SK-N-SH (cell line): ENCODE measurements at regions not wholly inside any gene's neighbourhood (a gene's known extent, or its start where the extent isn't known, plus 50 kb on each side); places are given as distances from the start of the nearest gene placed in this dataset.

ENCODE experiments used
- CTCF ChIA-PET: fragments of 300-600, 350-600 bp; formaldehyde crosslinking; extraction: SDS; loops from one replicate; lab custom pipeline; 2021; lab: Yijun Ruan, JAX
- POLR2A ChIA-PET: fragments of 350-600 bp; sonication (Branson Sonifier 250); formaldehyde crosslinking; extraction: SDS; loops from one replicate; lab custom pipeline; 2020; ENCODE audit warnings: antibody characterized with exemption, inconsistent platforms; lab: Yijun Ruan, JAX
- DNase-seq: peaks from one replicate; pipeline ENCODE4 v3.0.0; 2012
- H2AFZ ChIP-seq: fragments of 200-600 bp; sonication (generic); 2 replicates; pipeline ENCODE4 v1.8.1; 2016; ENCODE audit warnings: antibody characterized with exemption, mild to moderate bottlenecking, low read depth
- H3F3A ChIP-seq: fragments of 200-600 bp; sonication (generic); replicated peaks from 2 replicates; pipeline ENCODE3; 2016; ENCODE audit warnings: antibody characterized with exemption, mild to moderate bottlenecking; ENCODE audit not compliant: insufficient read depth
- H3K27ac ChIP-seq, 2 experiments: fragments of 200-500 bp in 1 of 2; fragments of 200-600 bp in 1 of 2; sonication (Bioruptor generic) in 1 of 2; sonication (generic), shearing (Covaris generic) in 1 of 2; 2 replicates each; pipeline versions ENCODE4 v1.5.1 to v1.6.1; 2014 to 2016; ENCODE audit warnings: low read depth in 2 of 2, inconsistent platforms in 1 of 2, low read length in 1 of 2, mild to moderate bottlenecking in 1 of 2, mixed read lengths in 1 of 2
- H3K27me3 ChIP-seq: fragments of 200-600 bp; sonication (generic), shearing (Covaris generic); 2 replicates; pipeline ENCODE4 v1.6.1; 2016; ENCODE audit warnings: mixed run types; ENCODE audit not compliant: insufficient read depth
- H3K36me3 ChIP-seq, 2 experiments: fragments of 200-500 bp in 1 of 2; fragments of 200-600 bp in 1 of 2; sonication (Bioruptor generic) in 1 of 2; sonication (generic) in 1 of 2; replicated peaks in 1 of 2; 2 replicates each; pipeline versions ENCODE3 to v1.5.1; 2014 to 2016; ENCODE audit warnings: low read length in 1 of 2, mild to moderate bottlenecking in 1 of 2; ENCODE audit not compliant: insufficient read depth in 2 of 2, control insufficient read depth in 1 of 2
- H3K4me1 ChIP-seq, 2 experiments: fragments of 200-500 bp in 1 of 2; fragments of 200-600 bp in 1 of 2; sonication (Bioruptor generic) in 1 of 2; sonication (generic), shearing (Covaris generic) in 1 of 2; 2 replicates each; pipeline versions ENCODE4 v1.5.1 to v1.6.1; 2014 to 2016; ENCODE audit warnings: low read depth in 1 of 2, low read length in 1 of 2, mixed run types in 1 of 2; ENCODE audit not compliant: insufficient read depth in 2 of 2, control insufficient read depth in 1 of 2
- H3K4me2 ChIP-seq: fragments of 200-600 bp; sonication (generic), shearing (Covaris generic); 2 replicates; pipeline ENCODE4 v1.6.1; 2017; ENCODE audit warnings: mixed run types
- H3K4me3 ChIP-seq, 2 experiments: fragments of 200-500 bp in 1 of 2; fragments of 200-600 bp in 1 of 2; sonication (Bioruptor generic) in 1 of 2; sonication (generic), shearing (Covaris generic) in 1 of 2; 2 replicates each; pipeline versions ENCODE4 v1.5.1 to v1.8.1; 2014 to 2016; ENCODE audit warnings: low read depth in 2 of 2, inconsistent platforms in 1 of 2, low read length in 1 of 2, mild to moderate bottlenecking in 1 of 2, mixed read lengths in 1 of 2, moderate library complexity in 1 of 2
- H3K79me2 ChIP-seq: fragments of 200-600 bp; sonication (generic); 2 replicates; pipeline ENCODE4 v1.8.1; 2017; ENCODE audit warnings: mild to moderate bottlenecking; ENCODE audit not compliant: insufficient read depth
- H3K9ac ChIP-seq: fragments of 200-600 bp; sonication (generic); 2 replicates; pipeline ENCODE4 v1.6.1; 2017; ENCODE audit warnings: mixed run types
- H3K9me2 ChIP-seq: fragments of 200-600 bp; sonication (generic); 2 replicates; pipeline ENCODE4 v1.6.1; 2017; ENCODE audit warnings: mixed run types
- H3K9me3 ChIP-seq: fragments of 200-600 bp; sonication (generic); 2 replicates; pipeline ENCODE4 v1.6.1; 2017; ENCODE audit warnings: mixed run types, mild to moderate bottlenecking, moderate library complexity
- H4K20me1 ChIP-seq: fragments of 200-600 bp; sonication (generic); 2 replicates; pipeline ENCODE4 v1.6.1; 2017; ENCODE audit warnings: mild to moderate bottlenecking, mixed run types; ENCODE audit not compliant: insufficient read depth
- ELF1 ChIP-seq: IDR thresholded peaks from 2 replicates; pipeline ENCODE4 v1.4.0; 2012
- EZH2phosphoT487 ChIP-seq: fragments of 200-600 bp; sonication (generic); IDR thresholded peaks from 2 replicates; pipeline ENCODE4 v1.6.1; 2017; ENCODE audit warnings: low read depth, mixed run types, mild to moderate bottlenecking, antibody characterized with exemption, moderate library complexity, borderline replicate concordance
- FOSL2 ChIP-seq: IDR thresholded peaks from 2 replicates; pipeline ENCODE4 v1.4.0; 2012; ENCODE audit warnings: low read depth, mild to moderate bottlenecking, moderate library complexity, borderline replicate concordance
- GABPA ChIP-seq: IDR thresholded peaks from 2 replicates; pipeline ENCODE4 v1.4.0; 2012; ENCODE audit warnings: low read depth, mild to moderate bottlenecking
- MEF2A ChIP-seq: IDR thresholded peaks from 2 replicates; pipeline ENCODE4 v1.4.0; 2012; ENCODE audit warnings: low read depth, borderline replicate concordance
- RAD21 ChIP-seq: IDR thresholded peaks from 2 replicates; pipeline ENCODE4 v1.6.1; 2012; ENCODE audit warnings: mild to moderate bottlenecking, low read length
- RCOR1 ChIP-seq: fragments of 150-350 bp; IDR thresholded peaks from 2 replicates; pipeline ENCODE4 v1.6.1; 2017; ENCODE audit warnings: antibody characterized with exemption, low read length
- RFX5 ChIP-seq: IDR thresholded peaks from 2 replicates; pipeline ENCODE4 v1.6.1; 2012; ENCODE audit warnings: mild to moderate bottlenecking, improper control_type of control experiment, low read length
- SIN3A ChIP-seq: IDR thresholded peaks from 2 replicates; pipeline ENCODE4 v1.6.1; 2012; ENCODE audit warnings: low read depth, mild to moderate bottlenecking, low read length, moderate library complexity, borderline replicate concordance
- SMC3 ChIP-seq: IDR thresholded peaks from 2 replicates; pipeline ENCODE4 v1.6.1; 2012; ENCODE audit warnings: low read depth, low read length, improper control_type of control experiment
- TCF12 ChIP-seq: IDR thresholded peaks from 2 replicates; pipeline ENCODE4 v1.4.0; 2012
- WGBS: methylation state at CpG from one replicate; pipeline ENCODE4 v1.1.6; 2017; ENCODE audit warnings: low lambda C conversion rate; 5-methylcytosine and 5-hydroxymethylcytosine counted together
- TF ChIP-seq, protein P1 (sequence below): IDR thresholded peaks from 2 replicates; pipeline ENCODE4 v1.6.1; 2012; ENCODE audit warnings: mild to moderate bottlenecking, low read depth, low read length, moderate library complexity
- TF ChIP-seq, protein P2 (sequence below): fragments of 150-350 bp; IDR thresholded peaks from 2 replicates; pipeline ENCODE4 v1.6.1; 2017; ENCODE audit warnings: antibody characterized with exemption, low read length, low read depth, borderline replicate concordance
- TF ChIP-seq, protein P3 (sequence below): IDR thresholded peaks from 2 replicates; pipeline ENCODE4 v1.4.0; 2012; ENCODE audit warnings: low read depth, borderline replicate concordance
- TF ChIP-seq, protein P4 (sequence below): IDR thresholded peaks from 2 replicates; pipeline ENCODE4 v1.4.0; 2012; ENCODE audit warnings: low read depth
- TF ChIP-seq, protein P5 (sequence below): fragments of 200-600 bp; sonication (generic); IDR thresholded peaks from 2 replicates; pipeline ENCODE4 v1.6.1; 2017; ENCODE audit warnings: antibody characterized with exemption, mild to moderate bottlenecking, moderate library complexity
- TF ChIP-seq, protein P6 (sequence below): IDR thresholded peaks from 2 replicates; pipeline ENCODE4 v1.4.0; 2012; ENCODE audit warnings: low read depth, borderline replicate concordance

DNA sequence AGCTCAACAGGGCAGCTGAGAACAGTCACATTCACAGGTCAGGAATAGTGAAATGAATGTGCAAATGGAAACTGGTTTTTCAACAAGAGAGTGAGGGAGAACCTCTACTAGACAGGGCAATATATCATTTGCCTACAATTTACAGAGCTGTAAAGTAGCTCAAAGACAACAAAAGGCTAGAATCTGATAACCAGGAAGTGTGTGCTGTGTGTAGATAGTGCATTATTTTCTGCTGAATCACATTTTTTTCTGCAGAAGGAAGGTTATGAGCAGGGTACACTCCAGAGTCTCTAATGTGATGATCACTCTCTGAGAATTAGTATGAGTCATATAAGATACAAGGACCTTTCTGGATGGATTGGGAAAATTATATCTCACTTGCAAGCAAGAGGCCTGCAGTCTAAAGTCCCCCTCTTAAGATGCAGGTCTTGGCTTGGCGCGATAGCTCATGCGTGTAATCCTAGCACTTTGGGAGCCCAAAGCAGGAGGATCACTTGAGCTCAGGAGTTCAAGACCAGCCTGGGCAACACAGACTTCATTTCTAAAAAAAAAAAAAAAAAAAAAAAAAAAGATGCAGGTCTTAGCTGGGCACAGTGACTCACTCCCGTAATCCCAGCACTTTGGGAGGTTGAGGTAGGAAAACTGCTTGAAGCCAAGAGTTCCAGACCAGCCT, 59.9 kb upstream of the COBL start:
- CTCF ChIA-PET: interaction anchor here (1.4 to 3.2 kb wide), 4 partner anchors 9 to 215 kb away, joined by 6 to 15 read pairs (median 9); no protein-coding TSS in a partner anchor

More for the DNA sequence above, 59.9 kb upstream of the COBL start:
- H3K27ac ChIP-seq: no peak overlapping the region
- H3F3A ChIP-seq: no peaks in the 10 kb centered on the region
- H3K27me3 ChIP-seq: no peaks in the 10 kb centered on the region
- POLR2A ChIA-PET: no interaction called here
- no peaks in the 10 kb centered on the region for H3K9me3 ChIP-seq
- H3K4me1 ChIP-seq: no peaks in the 10 kb centered on the region
- H3K36me3 ChIP-seq: no peaks in the 10 kb centered on the region
- no peaks in the 10 kb centered on the region for H3K9me2 ChIP-seq
- H3K4me2 ChIP-seq: no peak overlapping the region
- no peaks in the 10 kb centered on the region for H4K20me1 ChIP-seq
- no peak overlapping the region for H3K4me3 ChIP-seq
- DNase-seq: no peak
- no peak overlapping the region for H3K9ac ChIP-seq
- H3K79me2 ChIP-seq: no peaks in the 10 kb centered on the region
- WGBS: 71% methylated on average over 4 of the region's 4 CpGs
- TF ChIP-seq SIN3A (no peak), RFX5 (no peak), ELF1 (no peak), FOSL2 (no peak), EZH2phosphoT487 (no peak), SMC3 (no peak), TCF12 (no peak), RAD21 (no peak), GABPA (no peak), RCOR1 (no peak), MEF2A (no peak)
- TF ChIP-seq, protein P1, sequence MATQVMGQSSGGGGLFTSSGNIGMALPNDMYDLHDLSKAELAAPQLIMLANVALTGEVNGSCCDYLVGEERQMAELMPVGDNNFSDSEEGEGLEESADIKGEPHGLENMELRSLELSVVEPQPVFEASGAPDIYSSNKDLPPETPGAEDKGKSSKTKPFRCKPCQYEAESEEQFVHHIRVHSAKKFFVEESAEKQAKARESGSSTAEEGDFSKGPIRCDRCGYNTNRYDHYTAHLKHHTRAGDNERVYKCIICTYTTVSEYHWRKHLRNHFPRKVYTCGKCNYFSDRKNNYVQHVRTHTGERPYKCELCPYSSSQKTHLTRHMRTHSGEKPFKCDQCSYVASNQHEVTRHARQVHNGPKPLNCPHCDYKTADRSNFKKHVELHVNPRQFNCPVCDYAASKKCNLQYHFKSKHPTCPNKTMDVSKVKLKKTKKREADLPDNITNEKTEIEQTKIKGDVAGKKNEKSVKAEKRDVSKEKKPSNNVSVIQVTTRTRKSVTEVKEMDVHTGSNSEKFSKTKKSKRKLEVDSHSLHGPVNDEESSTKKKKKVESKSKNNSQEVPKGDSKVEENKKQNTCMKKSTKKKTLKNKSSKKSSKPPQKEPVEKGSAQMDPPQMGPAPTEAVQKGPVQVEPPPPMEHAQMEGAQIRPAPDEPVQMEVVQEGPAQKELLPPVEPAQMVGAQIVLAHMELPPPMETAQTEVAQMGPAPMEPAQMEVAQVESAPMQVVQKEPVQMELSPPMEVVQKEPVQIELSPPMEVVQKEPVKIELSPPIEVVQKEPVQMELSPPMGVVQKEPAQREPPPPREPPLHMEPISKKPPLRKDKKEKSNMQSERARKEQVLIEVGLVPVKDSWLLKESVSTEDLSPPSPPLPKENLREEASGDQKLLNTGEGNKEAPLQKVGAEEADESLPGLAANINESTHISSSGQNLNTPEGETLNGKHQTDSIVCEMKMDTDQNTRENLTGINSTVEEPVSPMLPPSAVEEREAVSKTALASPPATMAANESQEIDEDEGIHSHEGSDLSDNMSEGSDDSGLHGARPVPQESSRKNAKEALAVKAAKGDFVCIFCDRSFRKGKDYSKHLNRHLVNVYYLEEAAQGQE: no peak
- TF ChIP-seq, protein P2, sequence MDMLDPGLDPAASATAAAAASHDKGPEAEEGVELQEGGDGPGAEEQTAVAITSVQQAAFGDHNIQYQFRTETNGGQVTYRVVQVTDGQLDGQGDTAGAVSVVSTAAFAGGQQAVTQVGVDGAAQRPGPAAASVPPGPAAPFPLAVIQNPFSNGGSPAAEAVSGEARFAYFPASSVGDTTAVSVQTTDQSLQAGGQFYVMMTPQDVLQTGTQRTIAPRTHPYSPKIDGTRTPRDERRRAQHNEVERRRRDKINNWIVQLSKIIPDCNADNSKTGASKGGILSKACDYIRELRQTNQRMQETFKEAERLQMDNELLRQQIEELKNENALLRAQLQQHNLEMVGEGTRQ: no peak
- TF ChIP-seq, protein P3, sequence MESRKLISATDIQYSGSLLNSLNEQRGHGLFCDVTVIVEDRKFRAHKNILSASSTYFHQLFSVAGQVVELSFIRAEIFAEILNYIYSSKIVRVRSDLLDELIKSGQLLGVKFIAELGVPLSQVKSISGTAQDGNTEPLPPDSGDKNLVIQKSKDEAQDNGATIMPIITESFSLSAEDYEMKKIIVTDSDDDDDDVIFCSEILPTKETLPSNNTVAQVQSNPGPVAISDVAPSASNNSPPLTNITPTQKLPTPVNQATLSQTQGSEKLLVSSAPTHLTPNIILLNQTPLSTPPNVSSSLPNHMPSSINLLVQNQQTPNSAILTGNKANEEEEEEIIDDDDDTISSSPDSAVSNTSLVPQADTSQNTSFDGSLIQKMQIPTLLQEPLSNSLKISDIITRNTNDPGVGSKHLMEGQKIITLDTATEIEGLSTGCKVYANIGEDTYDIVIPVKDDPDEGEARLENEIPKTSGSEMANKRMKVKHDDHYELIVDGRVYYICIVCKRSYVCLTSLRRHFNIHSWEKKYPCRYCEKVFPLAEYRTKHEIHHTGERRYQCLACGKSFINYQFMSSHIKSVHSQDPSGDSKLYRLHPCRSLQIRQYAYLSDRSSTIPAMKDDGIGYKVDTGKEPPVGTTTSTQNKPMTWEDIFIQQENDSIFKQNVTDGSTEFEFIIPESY: no peak
- TF ChIP-seq, protein P4, sequence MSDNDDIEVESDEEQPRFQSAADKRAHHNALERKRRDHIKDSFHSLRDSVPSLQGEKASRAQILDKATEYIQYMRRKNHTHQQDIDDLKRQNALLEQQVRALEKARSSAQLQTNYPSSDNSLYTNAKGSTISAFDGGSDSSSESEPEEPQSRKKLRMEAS: no peak
- TF ChIP-seq, protein P5, sequence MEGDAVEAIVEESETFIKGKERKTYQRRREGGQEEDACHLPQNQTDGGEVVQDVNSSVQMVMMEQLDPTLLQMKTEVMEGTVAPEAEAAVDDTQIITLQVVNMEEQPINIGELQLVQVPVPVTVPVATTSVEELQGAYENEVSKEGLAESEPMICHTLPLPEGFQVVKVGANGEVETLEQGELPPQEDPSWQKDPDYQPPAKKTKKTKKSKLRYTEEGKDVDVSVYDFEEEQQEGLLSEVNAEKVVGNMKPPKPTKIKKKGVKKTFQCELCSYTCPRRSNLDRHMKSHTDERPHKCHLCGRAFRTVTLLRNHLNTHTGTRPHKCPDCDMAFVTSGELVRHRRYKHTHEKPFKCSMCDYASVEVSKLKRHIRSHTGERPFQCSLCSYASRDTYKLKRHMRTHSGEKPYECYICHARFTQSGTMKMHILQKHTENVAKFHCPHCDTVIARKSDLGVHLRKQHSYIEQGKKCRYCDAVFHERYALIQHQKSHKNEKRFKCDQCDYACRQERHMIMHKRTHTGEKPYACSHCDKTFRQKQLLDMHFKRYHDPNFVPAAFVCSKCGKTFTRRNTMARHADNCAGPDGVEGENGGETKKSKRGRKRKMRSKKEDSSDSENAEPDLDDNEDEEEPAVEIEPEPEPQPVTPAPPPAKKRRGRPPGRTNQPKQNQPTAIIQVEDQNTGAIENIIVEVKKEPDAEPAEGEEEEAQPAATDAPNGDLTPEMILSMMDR: no peak
- TF ChIP-seq, protein P6, sequence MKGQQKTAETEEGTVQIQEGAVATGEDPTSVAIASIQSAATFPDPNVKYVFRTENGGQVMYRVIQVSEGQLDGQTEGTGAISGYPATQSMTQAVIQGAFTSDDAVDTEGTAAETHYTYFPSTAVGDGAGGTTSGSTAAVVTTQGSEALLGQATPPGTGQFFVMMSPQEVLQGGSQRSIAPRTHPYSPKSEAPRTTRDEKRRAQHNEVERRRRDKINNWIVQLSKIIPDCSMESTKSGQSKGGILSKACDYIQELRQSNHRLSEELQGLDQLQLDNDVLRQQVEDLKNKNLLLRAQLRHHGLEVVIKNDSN: no peak
- no peak overlapping the region for H2AFZ ChIP-seq
